SK-N-MC (cell line): ENCODE measurements at regions not wholly inside any gene's neighbourhood (a gene's known extent, or its start where the extent isn't known, plus 50 kb on each side); places are given as distances from the start of the nearest gene placed in this dataset.
A peak's percentile ranks its signal among the peaks of the same experiment; 100 is the strongest.
"Not testable (repeated sequence)": the region's sequence is repeated elsewhere in the genome, so short reads cannot be mapped to it uniquely, and the experiment has no call there.

Source experiments
- DNase-seq: peaks from one replicate; pipeline ENCODE4 v3.0.0-alpha.2; 2011; ENCODE audit warnings: low read depth, low spot score
- H3K27ac ChIP-seq: fragments of 200-600 bp; sonication (generic); 2 replicates; pipeline ENCODE4 v1.5.1; 2016; ENCODE audit warnings: mixed run types
- H3K36me3 ChIP-seq: fragments of 200-600 bp; sonication (generic); 2 replicates; pipeline ENCODE4 v1.6.1; 2017; ENCODE audit warnings: antibody characterized with exemption, low read length, mixed read lengths; ENCODE audit not compliant: insufficient read depth
- H3K4me3 ChIP-seq: fragments of 200-600 bp; sonication (generic); 2 replicates; pipeline ENCODE4 v1.5.1; 2016
- H3K9ac ChIP-seq: fragments of 200-600 bp; sonication (generic); 2 replicates; pipeline ENCODE4 v1.8.0; 2017; ENCODE audit warnings: mixed run types, mixed read lengths; ENCODE audit not compliant: insufficient read length
- H3K9me3 ChIP-seq: fragments of 200-600 bp; sonication (generic); 2 replicates; pipeline ENCODE4 v1.6.1; 2017; ENCODE audit warnings: low read depth, mild to moderate bottlenecking, antibody characterized with exemption, low read length, moderate library complexity, mixed read lengths
- EZH2 ChIP-seq: fragments of 200-600 bp; sonication (generic); IDR thresholded peaks from one replicate; pipeline ENCODE4 v1.6.1; 2017; ENCODE audit warnings: antibody characterized with exemption
- FOXP2 ChIP-seq: optimal IDR thresholded peaks from 2 replicates; pipeline ENCODE3; 2011; ENCODE audit warnings: mild to moderate bottlenecking, moderate library complexity; ENCODE audit not compliant: insufficient read depth; ENCODE audit errors: extremely low read length, control extremely low read depth
- POLR2AphosphoS5 ChIP-seq: IDR thresholded peaks from 2 replicates; pipeline ENCODE4 v1.6.1; 2012; ENCODE audit warnings: mild to moderate bottlenecking, low read depth, low read length, borderline replicate concordance

- Histone ChIP-seq H3K9ac (no peak overlapping the region), H3K36me3 (no peaks in the 10 kb centered on the region), H3K9me3 (no peaks in the 10 kb centered on the region), H3K4me3 (no peak overlapping the region), H3K27ac (no peak overlapping the region)
- DNase-seq, result no peak
- TF ChIP-seq POLR2AphosphoS5 (no peak), FOXP2 (no peak), EZH2 (no peak)
Measured at GRCh38 chr12:59398164-59398563, 197.7 kb upstream of the SLC16A7 start.

- no peak for TF ChIP-seq FOXP2
Measured at GRCh38 chr12:59396919-59397318, 198.9 kb upstream of the SLC16A7 start.

GRCh38 chr12:59396519-59396918 is 199.3 kb upstream of the SLC16A7 start:
- Histone ChIP-seq H3K9ac (no peak overlapping the region), H3K36me3 (no peaks in the 10 kb centered on the region), H3K9me3 (no peaks in the 10 kb centered on the region), H3K27ac (no peak overlapping the region), H3K4me3 (no peak overlapping the region)
- no peak for DNase-seq
- no peak for TF ChIP-seq EZH2
- no peak for TF ChIP-seq FOXP2
- no peak for TF ChIP-seq POLR2AphosphoS5

More at GRCh38 chr12:59396919-59397318, 198.9 kb upstream of the SLC16A7 start:
- Histone ChIP-seq H3K27ac (no peak overlapping the region), H3K4me3 (no peak overlapping the region), H3K9ac (no peak overlapping the region), H3K36me3 (no peaks in the 10 kb centered on the region), H3K9me3 (no peaks in the 10 kb centered on the region)
- no peak for DNase-seq

GRCh38 chr12:59395310-59395709 is 200.5 kb upstream of the SLC16A7 start:
- not testable (repeated sequence) for H3K36me3 ChIP-seq, H3K27ac ChIP-seq, H3K9me3 ChIP-seq, H3K4me3 ChIP-seq, H3K9ac ChIP-seq, DNase-seq

GRCh38 chr12:59393506-59393905 is 202.3 kb upstream of the SLC16A7 start:
- Histone ChIP-seq H3K9ac (no peak overlapping the region), H3K9me3 (no peaks in the 10 kb centered on the region), H3K27ac (no peak overlapping the region), H3K36me3 (no peaks in the 10 kb centered on the region), H3K4me3 (no peak overlapping the region)
- TF ChIP-seq POLR2AphosphoS5, result no peak
- TF ChIP-seq FOXP2, result no peak
- TF ChIP-seq EZH2, result no peak
- no peak for DNase-seq

GRCh38 chr12:59389968-59390576 is 205.8 kb upstream of the SLC16A7 start:
- no peaks in the 10 kb centered on the region for H3K36me3 ChIP-seq
- H3K9ac ChIP-seq, result no peak overlapping the region
- no peak overlapping the region for H3K4me3 ChIP-seq
- no peak for TF ChIP-seq FOXP2
- no peak for TF ChIP-seq POLR2AphosphoS5
- TF ChIP-seq EZH2, result no peak
- H3K27ac ChIP-seq, result no peak overlapping the region
- DNase-seq, result no peak
- H3K9me3 ChIP-seq, result no peaks in the 10 kb centered on the region

- Histone ChIP-seq H3K9me3 (no peaks in the 10 kb centered on the region), H3K9ac (no peak overlapping the region), H3K36me3 (no peaks in the 10 kb centered on the region), H3K27ac (no peak overlapping the region), H3K4me3 (no peak overlapping the region)
- no peak for DNase-seq
- no peak for TF ChIP-seq POLR2AphosphoS5
- TF ChIP-seq EZH2, result no peak
Measured at GRCh38 chr12:59388694-59389093, 207.1 kb upstream of the SLC16A7 start.

GRCh38 chr12:59388176-59388575 is 207.7 kb upstream of the SLC16A7 start:
- TF ChIP-seq EZH2, result no peak
- no peak for TF ChIP-seq FOXP2
- TF ChIP-seq POLR2AphosphoS5, result no peak
- Histone ChIP-seq H3K27ac (no peak overlapping the region), H3K36me3 (no peaks in the 10 kb centered on the region), H3K9me3 (no peaks in the 10 kb centered on the region), H3K4me3 (no peak overlapping the region), H3K9ac (no peak overlapping the region)
- no peak for DNase-seq

- no peaks in the 10 kb centered on the region for H3K36me3 ChIP-seq
- no peak overlapping the region for H3K4me3 ChIP-seq
- no peaks in the 10 kb centered on the region for H3K9me3 ChIP-seq
- H3K27ac ChIP-seq, result peak overlapping the region; percentile 15; the same call in 1 of the 2 replicates
- no peak for TF ChIP-seq FOXP2
- no peak overlapping the region for H3K9ac ChIP-seq
- DNase-seq, result no peak
Measured at GRCh38 chr12:59386236-59386635, 209.6 kb upstream of the SLC16A7 start.
